Mammary epithelial cell (primary cell): ENCODE measurements at regions not wholly inside any gene's neighbourhood (a gene's known extent, or its start where the extent isn't known, plus 50 kb on each side); places are given as distances from the start of the nearest gene placed in this dataset.

Experiments used
- EZH2 ChIP-seq: IDR thresholded peaks from 2 replicates; pipeline ENCODE4 v1.6.1; 2012; ENCODE audit warnings: low read length, inconsistent platforms, borderline replicate concordance
- TF ChIP-seq, protein P1 (sequence below), 2 donors: IDR thresholded peaks in 1 of 2; conservative IDR thresholded peaks in 1 of 2; 2 replicates each; pipeline ENCODE4 v1.5.1; 2011 to 2012; ENCODE audit warnings: inconsistent platforms in 2 of 2, low read length in 2 of 2, mild to moderate bottlenecking in 2 of 2, control low read depth in 1 of 2, low read depth in 1 of 2; ENCODE audit not compliant: insufficient read depth in 1 of 2; ENCODE audit errors: extremely low read depth in 1 of 2

DNA sequence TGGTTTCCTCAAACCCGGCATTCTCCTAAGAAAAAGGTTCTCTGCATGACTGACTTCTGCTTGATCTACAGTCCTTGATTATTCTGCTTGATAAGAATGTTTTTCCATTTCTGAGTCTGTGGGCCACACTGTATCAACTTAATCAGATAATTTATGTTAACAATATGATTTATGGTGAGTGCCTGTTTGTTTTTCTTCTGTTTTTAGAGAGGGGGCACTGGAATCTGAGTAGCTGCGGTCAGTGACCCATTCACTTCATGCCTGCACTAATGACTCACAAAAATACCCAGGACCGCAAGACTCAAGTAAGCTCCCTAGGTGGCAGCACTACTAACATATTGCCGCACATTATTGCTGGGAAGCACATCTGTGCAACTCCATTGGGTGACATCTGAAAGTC lies 542.3 kb upstream of the ATXN8OS start:
- TF ChIP-seq, protein P1, sequence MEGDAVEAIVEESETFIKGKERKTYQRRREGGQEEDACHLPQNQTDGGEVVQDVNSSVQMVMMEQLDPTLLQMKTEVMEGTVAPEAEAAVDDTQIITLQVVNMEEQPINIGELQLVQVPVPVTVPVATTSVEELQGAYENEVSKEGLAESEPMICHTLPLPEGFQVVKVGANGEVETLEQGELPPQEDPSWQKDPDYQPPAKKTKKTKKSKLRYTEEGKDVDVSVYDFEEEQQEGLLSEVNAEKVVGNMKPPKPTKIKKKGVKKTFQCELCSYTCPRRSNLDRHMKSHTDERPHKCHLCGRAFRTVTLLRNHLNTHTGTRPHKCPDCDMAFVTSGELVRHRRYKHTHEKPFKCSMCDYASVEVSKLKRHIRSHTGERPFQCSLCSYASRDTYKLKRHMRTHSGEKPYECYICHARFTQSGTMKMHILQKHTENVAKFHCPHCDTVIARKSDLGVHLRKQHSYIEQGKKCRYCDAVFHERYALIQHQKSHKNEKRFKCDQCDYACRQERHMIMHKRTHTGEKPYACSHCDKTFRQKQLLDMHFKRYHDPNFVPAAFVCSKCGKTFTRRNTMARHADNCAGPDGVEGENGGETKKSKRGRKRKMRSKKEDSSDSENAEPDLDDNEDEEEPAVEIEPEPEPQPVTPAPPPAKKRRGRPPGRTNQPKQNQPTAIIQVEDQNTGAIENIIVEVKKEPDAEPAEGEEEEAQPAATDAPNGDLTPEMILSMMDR (conservative IDR thresholded peaks at IDR 0.05 in 1 of 2, IDR thresholded peaks at IDR 0.05 in 1 of 2; ENCODE audit: extremely low read depth in 1 of 2, insufficient read depth in 1 of 2, low read depth in 1 of 2, low read length in 2 of 2), result peak; percentile 46 to 69
- no peak for TF ChIP-seq EZH2
